CD4-positive, alpha-beta memory T cell (primary cell): ENCODE measurements at regions not wholly inside any gene's neighbourhood (a gene's known extent, or its start where the extent isn't known, plus 50 kb on each side); places are given as distances from the start of the nearest gene placed in this dataset.

Source experiments
- CTCF ChIA-PET: fragments of 350-600 bp; sonication (Branson Sonifier 250); formaldehyde crosslinking; loops from one replicate; lab custom pipeline; 2021; ENCODE audit warnings: inconsistent platforms; ENCODE audit not compliant: partially characterized antibody; lab: Charles Lee
- POLR2A ChIA-PET: fragments of 350-600 bp; sonication (Branson Sonifier 250); formaldehyde crosslinking; loops from one replicate; lab custom pipeline; 2021; ENCODE audit not compliant: partially characterized antibody; lab: Charles Lee
- DNase-seq, 5 donors: peaks; one replicate each; pipeline versions ENCODE4 v3.0.0 to v3.0.0-alpha.2; 2020 to 2022; ENCODE audit warnings: mixed read lengths in 1 of 5
- H3K27ac ChIP-seq: one replicate; pipeline ENCODE4 v1.7.0; 2013; ENCODE audit warnings: low read depth, low read length
- H3K27me3 ChIP-seq: 2 replicates; pipeline ENCODE4 v1.7.0; 2013; ENCODE audit warnings: mild to moderate bottlenecking, low read length, moderate library complexity; ENCODE audit not compliant: insufficient read depth
- H3K36me3 ChIP-seq: 2 replicates; pipeline ENCODE4 v1.7.0; 2013; ENCODE audit warnings: mild to moderate bottlenecking, low read length, moderate library complexity; ENCODE audit not compliant: insufficient read depth
- H3K4me1 ChIP-seq: 2 replicates; pipeline ENCODE4 v1.7.0; 2013; ENCODE audit warnings: mild to moderate bottlenecking, low read length, moderate library complexity; ENCODE audit not compliant: insufficient read depth
- H3K4me3 ChIP-seq, 2 donors: one replicate each; pipeline ENCODE4 v1.7.0; 2013; ENCODE audit warnings: low read length in 2 of 2, mild to moderate bottlenecking in 1 of 2
- H3K9me3 ChIP-seq, 2 donors: one replicate each; pipeline ENCODE4 v1.7.0; 2013; ENCODE audit warnings: low read length in 2 of 2, control low read depth in 1 of 2; ENCODE audit not compliant: control insufficient read depth in 1 of 2
- H3K27ac Mint-ChIP-seq, 7 donors: one replicate each; pipeline ENCODE4 v1.8.0; 2020 to 2021; ENCODE audit warnings: mixed read lengths in 7 of 7, mild to moderate bottlenecking in 6 of 7, inconsistent platforms in 3 of 7, moderate library complexity in 3 of 7
- H3K27me3 Mint-ChIP-seq, 2 donors: one replicate each; pipeline ENCODE4 v1.8.0; 2020 to 2021; ENCODE audit warnings: mixed read lengths in 2 of 2
- H3K36me3 Mint-ChIP-seq, 2 donors: one replicate each; pipeline ENCODE4 v1.8.0; 2020 to 2021; ENCODE audit warnings: mixed read lengths in 2 of 2, inconsistent platforms in 1 of 2, mild to moderate bottlenecking in 1 of 2
- H3K4me1 Mint-ChIP-seq, 4 donors: one replicate each; pipeline ENCODE4 v1.8.0; 2020 to 2021; ENCODE audit warnings: mixed read lengths in 4 of 4, mild to moderate bottlenecking in 1 of 4
- H3K4me3 Mint-ChIP-seq, 8 donors: one replicate each; pipeline ENCODE4 v1.8.0; 2020 to 2021; ENCODE audit warnings: mixed read lengths in 8 of 8, mild to moderate bottlenecking in 7 of 8, moderate library complexity in 6 of 8, inconsistent platforms in 3 of 8
- H3K9me3 Mint-ChIP-seq, 8 donors: one replicate each; pipeline ENCODE4 v1.8.0; 2020 to 2021; ENCODE audit warnings: mixed read lengths in 8 of 8, mild to moderate bottlenecking in 5 of 8, inconsistent platforms in 3 of 8, moderate library complexity in 1 of 8
- intact Hi-C: fragments of 100-400 bp; cut with micrococcal nuclease; formaldehyde crosslinking; loops from one replicate; pipeline ENCODE4 v1.15.1; 2023

GRCh38 chr2:234710587-234710986 is 213.7 kb upstream of the ARL4C start:
- Histone ChIP-seq H3K9me3 (no peaks in the 10 kb centered on the region), H3K36me3 (no peaks in the 10 kb centered on the region), H3K4me1 (no peaks in the 10 kb centered on the region), H3K27ac (no peak overlapping the region), H3K27me3 (no peaks in the 10 kb centered on the region), H3K4me3 (no peak overlapping the region)
- intact Hi-C loops, result no loop called here
- Mint-ChIP-seq H3K27me3 (peaks cover 11 to 18% of the 10 kb centered on the region in 2 donors), H3K9me3 (no peaks in the 10 kb centered on the region), H3K4me3 (no peak overlapping the region), H3K36me3 (no peaks in the 10 kb centered on the region), H3K27ac (no peak overlapping the region), H3K4me1 (no peaks in the 10 kb centered on the region)
- CTCF ChIA-PET, result no interaction called here
- no peak for DNase-seq
- POLR2A ChIA-PET, result no interaction called here

DNA sequence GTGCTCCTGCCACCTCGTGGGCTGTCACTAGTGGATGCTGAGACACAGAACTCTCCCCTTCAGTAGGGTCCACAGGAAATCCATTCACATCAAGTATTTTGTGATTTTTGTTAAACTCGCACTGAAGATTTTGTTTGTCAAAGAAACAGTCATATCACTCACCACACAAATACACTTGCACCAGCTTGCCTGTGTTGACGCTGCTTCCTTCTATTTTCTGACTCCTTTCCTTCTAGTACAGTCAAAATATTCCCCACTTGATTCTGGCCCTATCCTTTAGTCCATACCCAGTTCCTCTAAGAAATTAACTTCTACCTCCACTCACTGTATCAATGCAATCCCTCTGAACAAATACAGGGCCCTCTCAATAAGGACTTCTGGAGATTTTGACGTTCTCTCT is 213.2 kb upstream of the ARL4C start:
- Mint-ChIP-seq H3K27me3 (peaks cover 11 to 16% of the 10 kb centered on the region in 2 donors), H3K4me3 (no peak overlapping the region), H3K36me3 (no peaks in the 10 kb centered on the region), H3K9me3 (no peaks in the 10 kb centered on the region), H3K4me1 (no peaks in the 10 kb centered on the region), H3K27ac (no peak overlapping the region)
- CTCF ChIA-PET, result no interaction called here
- intact Hi-C loops, result no loop called here
- Histone ChIP-seq H3K27me3 (no peaks in the 10 kb centered on the region), H3K36me3 (no peaks in the 10 kb centered on the region), H3K27ac (no peak overlapping the region), H3K4me1 (no peaks in the 10 kb centered on the region), H3K4me3 (no peak overlapping the region), H3K9me3 (no peaks in the 10 kb centered on the region)
- POLR2A ChIA-PET, result no interaction called here
- no peak for DNase-seq

DNA sequence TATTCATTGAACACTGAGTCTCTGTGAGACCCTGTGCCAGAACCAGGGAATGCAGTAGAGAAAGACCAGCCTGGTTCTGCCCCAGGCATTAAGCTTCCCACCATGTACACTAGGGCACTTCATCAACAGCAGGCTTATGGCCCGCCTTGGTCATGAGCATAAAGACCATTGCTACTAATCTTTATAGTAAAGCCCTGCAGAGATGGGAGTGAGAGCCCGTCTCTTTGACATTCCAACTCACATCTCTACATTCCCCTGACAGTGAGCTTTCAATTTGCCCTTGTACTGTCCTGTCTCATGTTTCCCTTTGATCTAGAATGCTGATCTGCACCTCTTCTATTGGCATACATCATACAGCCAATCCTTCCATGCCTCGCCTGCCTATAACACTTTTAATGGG is 211.8 kb upstream of the ARL4C start:
- CTCF ChIA-PET, result no interaction called here
- H3K36me3 ChIP-seq, result no peaks in the 10 kb centered on the region

DNA sequence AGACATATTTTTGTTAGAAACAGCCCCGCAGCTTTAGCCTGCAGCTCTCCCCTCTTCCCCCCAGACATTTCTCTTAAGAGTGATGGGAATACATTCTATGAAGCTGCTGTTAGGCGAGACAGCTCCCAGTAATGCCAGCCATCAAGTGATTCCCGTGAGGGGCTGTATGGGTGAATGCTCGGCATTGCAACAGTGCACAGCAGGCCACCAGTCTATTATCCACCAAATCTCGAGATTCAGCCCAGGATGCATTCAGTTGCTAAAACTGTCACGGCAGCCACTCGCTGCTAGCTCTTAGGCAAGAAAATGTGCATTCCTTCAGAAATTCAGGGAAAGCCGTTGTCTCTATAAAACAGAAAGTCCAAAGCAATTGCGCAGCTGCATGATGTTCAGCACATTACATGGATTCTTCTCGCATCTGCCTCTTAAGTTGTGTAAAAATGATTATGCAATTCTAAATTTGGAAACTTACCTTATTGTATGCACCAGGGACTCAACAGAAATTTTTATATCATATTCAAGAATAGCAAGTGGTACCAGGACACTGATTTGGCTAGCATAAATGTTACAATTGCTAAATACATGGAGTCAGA is 211.3 kb upstream of the ARL4C start:
- Histone ChIP-seq H3K27ac (no peak overlapping the region), H3K27me3 (no peaks in the 10 kb centered on the region), H3K4me1 (no peaks in the 10 kb centered on the region), H3K9me3 (no peaks in the 10 kb centered on the region), H3K4me3 (no peak overlapping the region), H3K36me3 (no peaks in the 10 kb centered on the region)
- DNase-seq, result no peak
- Mint-ChIP-seq H3K27ac (no peak overlapping the region), H3K27me3 (peaks cover 9 to 11% of the 10 kb centered on the region in 2 donors), H3K4me1 (no peaks in the 10 kb centered on the region), H3K36me3 (no peaks in the 10 kb centered on the region), H3K4me3 (no peak overlapping the region), H3K9me3 (no peaks in the 10 kb centered on the region)
- CTCF ChIA-PET, result no interaction called here
- POLR2A ChIA-PET, result no interaction called here
- intact Hi-C loops, result no loop called here

More for the DNA sequence above, 211.8 kb upstream of the ARL4C start:
- Mint-ChIP-seq H3K4me3 (no peak overlapping the region), H3K27me3 (peaks cover 10% of the 10 kb centered on the region in 2 donors), H3K36me3 (no peaks in the 10 kb centered on the region), H3K27ac (no peak overlapping the region), H3K9me3 (no peaks in the 10 kb centered on the region), H3K4me1 (no peaks in the 10 kb centered on the region)
- intact Hi-C loops, result no loop called here
- POLR2A ChIA-PET, result no interaction called here
- H3K27me3 ChIP-seq, result no peaks in the 10 kb centered on the region
- no peak for DNase-seq
- no peak overlapping the region for H3K27ac ChIP-seq
- no peak overlapping the region for H3K4me3 ChIP-seq
- no peaks in the 10 kb centered on the region for H3K4me1 ChIP-seq
- H3K9me3 ChIP-seq, result no peaks in the 10 kb centered on the region

GRCh38 chr2:234706086-234706485 is 209.2 kb upstream of the ARL4C start:
- no peaks in the 10 kb centered on the region for H3K27me3 ChIP-seq
- no peak overlapping the region for H3K4me3 Mint-ChIP-seq
- no peaks in the 10 kb centered on the region for H3K4me1 Mint-ChIP-seq
- DNase-seq, result no peak
- H3K27ac Mint-ChIP-seq, result no peak overlapping the region
- peaks cover 0 to 2% (median 0%) of the 10 kb centered on the region in 8 donors for H3K9me3 Mint-ChIP-seq
- ChIA-PET CTCF (no interaction called here), POLR2A (no interaction called here)
- H3K27me3 Mint-ChIP-seq, result peaks cover 9 to 17% of the 10 kb centered on the region in 2 donors
- no peaks in the 10 kb centered on the region for H3K36me3 Mint-ChIP-seq
- no peaks in the 10 kb centered on the region for H3K9me3 ChIP-seq
- intact Hi-C loops, result no loop called here
- H3K27ac ChIP-seq, result no peak overlapping the region
- no peaks in the 10 kb centered on the region for H3K36me3 ChIP-seq
- no peak overlapping the region for H3K4me3 ChIP-seq
- H3K4me1 ChIP-seq, result no peaks in the 10 kb centered on the region

DNA sequence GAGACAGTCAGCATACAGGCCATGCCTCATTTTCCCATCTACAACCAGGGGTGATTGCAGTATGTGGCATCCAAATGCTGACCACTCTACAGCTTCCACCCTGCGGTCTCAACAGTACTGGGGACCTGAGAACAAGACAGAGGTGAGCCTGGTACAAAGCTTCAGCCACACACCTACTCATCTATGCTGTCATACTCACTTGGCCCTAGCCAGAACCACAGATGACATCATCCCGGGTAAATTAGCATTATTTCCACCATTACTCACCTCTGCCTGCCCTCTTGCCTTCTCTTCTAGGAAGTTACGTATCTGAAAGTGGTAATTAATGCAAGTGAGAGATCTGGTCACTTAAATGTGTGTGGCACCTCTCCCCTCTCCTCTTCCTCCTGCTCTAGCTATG is 208.2 kb upstream of the ARL4C start:
- H3K36me3 ChIP-seq, result no peaks in the 10 kb centered on the region
- peaks cover 0 to 2% (median 0%) of the 10 kb centered on the region in 8 donors for H3K9me3 Mint-ChIP-seq
- no peak overlapping the region for H3K27ac Mint-ChIP-seq
- no peaks in the 10 kb centered on the region for H3K9me3 ChIP-seq
- no peak overlapping the region for H3K27ac ChIP-seq
- POLR2A ChIA-PET, result no interaction called here
- no peaks in the 10 kb centered on the region for H3K27me3 ChIP-seq
- CTCF ChIA-PET, result no interaction called here
- no peak overlapping the region for H3K4me3 Mint-ChIP-seq
- intact Hi-C loops, result no loop called here
- no peaks in the 10 kb centered on the region for H3K4me1 Mint-ChIP-seq
- H3K36me3 Mint-ChIP-seq, result no peaks in the 10 kb centered on the region
- peaks cover 7 to 15% of the 10 kb centered on the region in 2 donors for H3K27me3 Mint-ChIP-seq
- DNase-seq, result no peak
- no peaks in the 10 kb centered on the region for H3K4me1 ChIP-seq
- H3K4me3 ChIP-seq, result no peak overlapping the region

- CTCF ChIA-PET, result no interaction called here
- peaks cover 3 to 13% of the 10 kb centered on the region in 2 donors for H3K27me3 Mint-ChIP-seq
These were observed 206.4 kb upstream of the ARL4C start for GRCh38 chr2:234703258-234703657.

More at GRCh38 chr2:234703258-234703657, 206.4 kb upstream of the ARL4C start:
- intact Hi-C loops, result no loop called here
- H3K27ac Mint-ChIP-seq, result no peak overlapping the region
- Histone ChIP-seq H3K27ac (no peak overlapping the region), H3K4me3 (no peak overlapping the region), H3K27me3 (no peaks in the 10 kb centered on the region), H3K9me3 (no peaks in the 10 kb centered on the region), H3K4me1 (no peaks in the 10 kb centered on the region), H3K36me3 (no peaks in the 10 kb centered on the region)
- H3K9me3 Mint-ChIP-seq, result peaks cover 0 to 4% (median 3%) of the 10 kb centered on the region in 8 donors
- POLR2A ChIA-PET, result no interaction called here
- no peak overlapping the region for H3K4me3 Mint-ChIP-seq
- DNase-seq, result no peak
- no peaks in the 10 kb centered on the region for H3K36me3 Mint-ChIP-seq
- no peaks in the 10 kb centered on the region for H3K4me1 Mint-ChIP-seq
